GM12873 (cell line): ENCODE measurements at regions not wholly inside any gene's neighbourhood (a gene's known extent, or its start where the extent isn't known, plus 50 kb on each side); places are given as distances from the start of the nearest gene placed in this dataset.

Experiments
- TF ChIP-seq, protein P1 (sequence below): IDR thresholded peaks from 2 replicates; pipeline ENCODE4 v1.5.1; 2012; ENCODE audit warnings: low read depth, mild to moderate bottlenecking, moderate library complexity, low read length, control low read depth; ENCODE audit not compliant: insufficient read depth; ENCODE audit errors: missing control alignments

DNA sequence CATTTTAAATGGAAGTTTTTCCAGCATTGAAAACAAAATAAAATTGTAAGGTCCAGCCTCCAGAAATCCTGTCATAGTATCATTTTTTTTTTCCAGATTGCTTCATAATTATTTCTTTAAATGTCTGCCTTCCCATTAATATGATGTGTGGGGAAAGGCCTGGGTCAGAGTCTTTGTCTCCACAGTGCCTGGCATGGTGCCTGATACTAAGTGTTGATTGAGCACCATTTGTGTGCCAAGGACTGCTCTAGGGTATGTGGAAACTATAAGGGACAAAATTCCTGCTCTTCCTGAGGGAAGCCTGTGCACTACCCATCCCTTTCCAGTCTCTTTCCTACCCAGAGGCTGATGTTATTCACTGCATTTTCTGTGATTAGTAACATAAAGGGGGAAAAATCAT is 53.1 kb upstream of the BEND4 start:
- TF ChIP-seq, protein P1, sequence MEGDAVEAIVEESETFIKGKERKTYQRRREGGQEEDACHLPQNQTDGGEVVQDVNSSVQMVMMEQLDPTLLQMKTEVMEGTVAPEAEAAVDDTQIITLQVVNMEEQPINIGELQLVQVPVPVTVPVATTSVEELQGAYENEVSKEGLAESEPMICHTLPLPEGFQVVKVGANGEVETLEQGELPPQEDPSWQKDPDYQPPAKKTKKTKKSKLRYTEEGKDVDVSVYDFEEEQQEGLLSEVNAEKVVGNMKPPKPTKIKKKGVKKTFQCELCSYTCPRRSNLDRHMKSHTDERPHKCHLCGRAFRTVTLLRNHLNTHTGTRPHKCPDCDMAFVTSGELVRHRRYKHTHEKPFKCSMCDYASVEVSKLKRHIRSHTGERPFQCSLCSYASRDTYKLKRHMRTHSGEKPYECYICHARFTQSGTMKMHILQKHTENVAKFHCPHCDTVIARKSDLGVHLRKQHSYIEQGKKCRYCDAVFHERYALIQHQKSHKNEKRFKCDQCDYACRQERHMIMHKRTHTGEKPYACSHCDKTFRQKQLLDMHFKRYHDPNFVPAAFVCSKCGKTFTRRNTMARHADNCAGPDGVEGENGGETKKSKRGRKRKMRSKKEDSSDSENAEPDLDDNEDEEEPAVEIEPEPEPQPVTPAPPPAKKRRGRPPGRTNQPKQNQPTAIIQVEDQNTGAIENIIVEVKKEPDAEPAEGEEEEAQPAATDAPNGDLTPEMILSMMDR, result no peak

DNA sequence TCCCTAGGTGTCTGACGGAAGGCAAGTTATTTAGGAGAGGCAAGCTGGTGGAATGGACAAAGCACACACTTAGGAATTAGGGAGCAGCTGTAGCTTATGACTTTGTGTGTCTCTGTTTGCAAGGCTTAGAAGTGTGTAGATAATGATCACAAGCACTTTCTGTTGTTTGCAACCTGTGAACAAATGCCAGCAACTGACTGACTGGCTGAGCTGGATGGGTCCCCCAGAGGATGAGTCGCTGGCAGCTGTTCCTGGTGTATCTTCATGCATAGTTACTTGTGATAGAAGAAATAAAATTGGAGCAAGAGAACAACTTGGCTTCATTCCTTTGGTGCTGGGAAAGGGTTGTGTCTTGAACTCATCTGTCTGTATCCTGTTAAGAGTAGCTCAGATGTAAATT is 64.2 kb upstream of the BEND4 start:
- TF ChIP-seq, protein P1, result no peak

DNA sequence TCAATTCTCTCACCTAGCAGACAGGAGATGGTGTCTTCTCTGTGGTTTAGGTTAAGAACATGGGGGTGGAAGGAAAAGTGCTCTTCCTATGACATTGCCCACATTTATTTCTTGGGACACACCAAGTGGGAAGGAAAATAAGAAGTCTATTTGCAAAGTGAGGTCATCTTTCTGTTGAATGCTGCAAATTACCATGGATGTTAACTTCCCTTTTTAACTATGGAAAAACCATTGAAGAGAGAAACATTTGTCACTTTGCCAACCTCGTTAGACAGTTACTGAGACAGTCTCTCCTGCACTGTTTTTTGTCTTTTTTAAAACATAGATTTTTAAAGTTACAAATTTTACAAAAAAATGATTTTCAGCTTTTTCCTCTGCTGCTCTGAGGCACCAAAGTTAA is 72.8 kb upstream of the BEND4 start:
- TF ChIP-seq, protein P1, result no peak

DNA sequence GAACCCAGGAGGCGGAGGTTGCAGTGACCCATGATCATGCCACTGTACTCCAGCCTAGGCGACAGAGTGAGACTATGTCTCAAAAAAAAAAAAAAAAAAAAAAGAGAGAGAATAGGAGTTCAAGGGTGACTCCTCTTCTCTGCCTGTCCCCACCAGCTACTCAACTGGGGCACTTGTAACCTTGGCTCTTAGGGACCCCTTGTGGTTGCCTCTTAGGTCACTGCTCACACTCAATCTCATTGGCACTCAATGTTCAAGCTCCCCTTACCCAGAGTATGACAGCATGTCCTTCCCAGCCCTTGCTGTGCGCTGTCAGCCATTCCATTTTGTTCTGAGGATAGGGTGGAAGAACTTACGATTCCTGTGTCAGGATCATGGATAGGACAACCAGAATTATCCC is 82.4 kb upstream of the BEND4 start:
- TF ChIP-seq, protein P1, result peak; percentile 20

DNA sequence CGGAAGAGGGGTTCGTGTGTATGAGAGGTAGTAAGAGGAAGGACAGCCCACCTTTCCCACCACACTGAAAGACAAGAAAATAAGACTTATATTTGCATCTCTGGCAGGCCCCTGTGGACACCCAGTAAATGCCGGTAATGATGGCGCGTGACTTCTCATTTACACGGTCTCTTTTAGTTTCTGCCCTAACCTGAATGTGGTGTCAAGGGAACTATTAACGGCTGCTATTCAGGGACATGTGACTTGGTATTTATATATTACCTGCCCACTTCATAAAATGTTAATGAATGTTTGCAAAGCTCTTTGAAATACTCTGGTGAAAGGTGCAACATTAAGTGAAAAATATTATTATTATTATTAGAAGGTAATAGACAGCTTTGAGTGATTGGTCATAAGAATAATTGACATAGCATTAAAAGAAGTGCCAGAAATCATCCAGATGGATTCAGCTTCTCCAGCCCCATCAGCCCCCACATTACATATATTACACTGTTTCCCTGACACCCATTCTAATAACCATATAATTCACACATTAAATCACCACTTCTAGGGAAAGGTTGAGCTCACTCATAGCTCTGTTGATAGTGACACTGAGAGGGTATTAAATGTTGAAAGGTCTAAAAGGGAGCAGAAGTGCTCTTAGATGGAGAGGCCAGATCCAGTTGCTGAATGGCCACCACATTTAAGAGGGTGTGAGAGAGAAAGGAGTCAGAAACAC is 83.0 kb upstream of the BEND4 start:
- TF ChIP-seq, protein P1, result no peak

DNA sequence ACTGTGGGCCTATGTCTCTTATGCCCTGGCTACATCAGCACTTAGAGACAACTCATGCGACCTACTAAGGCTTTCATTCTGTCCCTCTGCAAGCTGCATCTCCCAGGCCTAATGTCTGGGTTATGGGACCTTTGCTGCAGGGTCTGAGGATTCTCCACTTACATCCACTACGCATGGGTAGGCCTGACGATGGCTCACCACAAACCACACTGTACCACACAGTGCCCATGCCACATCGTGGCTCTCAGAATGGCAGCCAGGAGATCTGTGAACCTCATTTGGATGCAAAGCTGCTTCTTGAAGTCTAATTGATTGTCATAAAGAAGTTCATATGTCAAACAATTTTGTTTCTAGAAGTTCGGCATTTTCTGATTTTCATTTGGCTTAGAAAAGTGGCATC is 84.6 kb upstream of the BEND4 start:
- TF ChIP-seq, protein P1, result no peak

DNA sequence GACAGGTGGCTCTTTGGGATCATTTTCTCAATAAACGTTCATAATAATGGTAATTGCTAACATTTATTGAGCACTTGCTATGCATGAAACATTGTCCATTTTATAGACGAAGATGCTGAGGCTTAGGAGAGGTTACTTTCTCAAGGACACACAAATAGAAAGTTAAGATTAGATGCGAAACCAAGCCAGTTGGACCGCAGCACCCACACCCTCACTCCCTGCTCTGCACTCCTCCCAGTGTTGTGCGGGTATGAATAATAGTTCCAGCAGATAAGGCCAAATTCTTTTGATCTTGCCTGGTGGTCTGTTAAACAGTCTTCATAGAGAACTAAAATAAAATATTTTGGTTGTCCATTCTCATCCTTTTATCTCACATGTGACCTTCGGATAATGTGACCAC is 85.0 kb upstream of the BEND4 start:
- TF ChIP-seq, protein P1, result no peak
